ENCODE measurements at regions not wholly inside any gene's neighbourhood (a gene's known extent, or its start where the extent isn't known, plus 50 kb on each side); places are given as distances from the start of the nearest gene placed in this dataset.

- Histone ChIP-seq H2AFZ (ENCODE audit: control insufficient read depth, low read depth, low read length) (no peak overlapping the region), H4K20me1 (ENCODE audit: control insufficient read depth, insufficient read depth) (no peaks in the 10 kb centered on the region), H3K4me3 (no peak overlapping the region), H3K79me2 (ENCODE audit: control insufficient read depth, insufficient read depth, low read length) (no peaks in the 10 kb centered on the region), H3K9me3 (replicated peaks; ENCODE audit: control insufficient read depth, insufficient read depth, low read length) (no peaks in the 10 kb centered on the region), H3K27me3 (replicated peaks in 1 of 2; ENCODE audit: control insufficient read depth in 2 of 2, insufficient read depth in 2 of 2, low read length in 1 of 2) (peaks cover 0 to 2% of the 10 kb centered on the region in 2 experiments; a peak in 2 of 4 replicates), H3K27ac (ENCODE audit: control insufficient read depth, insufficient read depth) (no peak overlapping the region), H3K4me1 (ENCODE audit: control insufficient read depth, insufficient read depth, low read length) (no peaks in the 10 kb centered on the region), H3K36me3 (ENCODE audit: control insufficient read depth in 2 of 2, insufficient read depth in 2 of 2, low read length in 1 of 2) (no peaks in the 10 kb centered on the region), H3K4me2 (ENCODE audit: control insufficient read depth, insufficient read depth) (no peak overlapping the region), H3K9ac (ENCODE audit: control insufficient read depth, insufficient read depth, low read length) (no peak overlapping the region)
- in situ Hi-C loops (cut with MboI) (no loop called here), intact Hi-C loops (cut with micrococcal nuclease; ENCODE audit: unreplicated experiment) (no loop called here)
- ATAC-seq, result no peak
- RAD21 ChIA-PET (ENCODE audit: unreplicated experiment), result no interaction called here
- POLR2A ChIA-PET, result no interaction called here
- BruUV-seq (replicated peaks), result no TSS peak
- no peak for DNase-seq (ENCODE audit: low read depth, low spot score)
- SMC1A ChIA-PET (ENCODE audit: uncharacterized antibody, unreplicated experiment), result no interaction called here
- CTCF ChIA-PET, result interaction anchor here (1.5 kb wide), 1 partner anchor 12 kb away, joined by 5 read pairs; no protein-coding TSS in a partner anchor
- TF ChIP-seq NR2C2 (IDR thresholded peaks at IDR 0.05; ENCODE audit: borderline replicate concordance, control insufficient read depth, insufficient read length, low read depth), result no peak
- TF ChIP-seq RCOR1 (conservative IDR thresholded peaks at IDR 0.05; ENCODE audit: low read depth, low read length), result no peak
- no peak for TF ChIP-seq JUNB (IDR thresholded peaks at IDR 0.05)
- no peak for TF ChIP-seq BCL11A (IDR thresholded peaks at IDR 0.05; ENCODE audit: low read depth, low read length)
- no peak for TF ChIP-seq TBL1XR1 (IDR thresholded peaks at IDR 0.05; ENCODE audit: low read depth, low read length)
- TF ChIP-seq PAX5 (IDR thresholded peaks at IDR 0.05; ENCODE audit: borderline replicate concordance, low read depth, low read length), result no peak
- TF ChIP-seq POU2F2 (IDR thresholded peaks at IDR 0.05; ENCODE audit: borderline replicate concordance, low read depth, low read length), result no peak
- no peak for TF ChIP-seq RAD51 (IDR thresholded peaks at IDR 0.05)
- TF ChIP-seq E2F8 (IDR thresholded peaks at IDR 0.05; ENCODE audit: low read depth, partially characterized antibody), result no peak
- TF ChIP-seq NKRF (conservative IDR thresholded peaks at IDR 0.05), result no peak
- WGBS (ENCODE audit: insufficient coverage, insufficient replicate concordance, low lambda C conversion rate, missing lambda C conversion rate), result 2% methylated on average over 3 of the region's 3 CpGs
- no peak for FAIRE-seq
Measured at GRCh38 chr11:131052367-131052766, 136.1 kb upstream of the SNX19 start.

Data from GM12878 (cell line).